Lower lobe of right lung (tissue), 2 donors: ENCODE measurements at regions not wholly inside any gene's neighbourhood (a gene's known extent, or its start where the extent isn't known, plus 50 kb on each side); places are given as distances from the start of the nearest gene placed in this dataset.
"Not testable (repeated sequence)": the region's sequence is repeated elsewhere in the genome, so short reads cannot be mapped to it uniquely, and the experiment has no call there.

Experiments
- ATAC-seq, 2 donors: fragments of 200-7000 bp; cut with Tn5 transposase; one replicate each; pipeline ENCODE4 v1.9.1; 2020 to 2022; ENCODE audit warnings: mild to moderate bottlenecking in 2 of 2, moderate library complexity in 2 of 2
- DNase-seq: peaks from one replicate; pipeline ENCODE4 v3.0.0-alpha.2; 2020
- H3K27ac ChIP-seq: fragments of 200-600 bp; one replicate; pipeline ENCODE4 v1.8.0; 2022
- H3K27me3 ChIP-seq: fragments of 200-600 bp; one replicate; pipeline ENCODE4 v1.8.0; 2022; ENCODE audit warnings: low read depth
- H3K36me3 ChIP-seq: fragments of 200-600 bp; one replicate; pipeline ENCODE4 v1.8.0; 2022; ENCODE audit warnings: mild to moderate bottlenecking
- H3K4me1 ChIP-seq: fragments of 200-600 bp; one replicate; pipeline ENCODE4 v1.8.0; 2022
- H3K4me3 ChIP-seq: fragments of 200-600 bp; one replicate; pipeline ENCODE4 v1.8.0; 2022; ENCODE audit warnings: mild to moderate bottlenecking
- H3K9me3 ChIP-seq: fragments of 200-600 bp; one replicate; pipeline ENCODE4 v1.8.0; 2022
- CTCF ChIP-seq: fragments of 200-600 bp; IDR thresholded peaks from one replicate; pipeline ENCODE4 v1.8.0; 2022; ENCODE audit warnings: antibody characterized with exemption, mild to moderate bottlenecking
- intact Hi-C: fragments of 100-400 bp; cut with DNase I; formaldehyde crosslinking; loops from one replicate; pipeline ENCODE4 v1.11.0; 2022
- donor health status: DM: no; HTN: yes; CAD: no; lungs with severe emphysema.

- intact Hi-C loops: no loop called here
- no peak for TF ChIP-seq CTCF
Measured at GRCh38 chr1:30444850-30445249, 278.5 kb downstream of the MATN1 start.

GRCh38 chr1:30444401-30444800, 279.0 kb downstream of the MATN1 start:
- no peaks in the 10 kb centered on the region for H3K27me3 ChIP-seq
- TF ChIP-seq CTCF: no peak
- H3K4me3 ChIP-seq: no peak overlapping the region
- no peaks in the 10 kb centered on the region for H3K36me3 ChIP-seq
- intact Hi-C loops: no loop called here
- H3K9me3 ChIP-seq: no peaks in the 10 kb centered on the region
- H3K27ac ChIP-seq: no peak overlapping the region
- H3K4me1 ChIP-seq: no peaks in the 10 kb centered on the region
- DNase-seq (no peak), ATAC-seq (no peak)

More at GRCh38 chr1:30444850-30445249, 278.5 kb downstream of the MATN1 start:
- Histone ChIP-seq H3K9me3 (no peaks in the 10 kb centered on the region), H3K36me3 (no peaks in the 10 kb centered on the region), H3K4me3 (no peak overlapping the region), H3K27ac (no peak overlapping the region), H3K27me3 (no peaks in the 10 kb centered on the region), H3K4me1 (no peaks in the 10 kb centered on the region)
- no peak for ATAC-seq
- DNase-seq: no peak

- intact Hi-C loops, H3K27ac ChIP-seq, H3K4me1 ChIP-seq, ATAC-seq, H3K4me3 ChIP-seq, H3K36me3 ChIP-seq, H3K9me3 ChIP-seq, H3K27me3 ChIP-seq, DNase-seq: not testable (repeated sequence)
Measured at GRCh38 chr1:30438274-30438673, 285.1 kb downstream of the MATN1 start.

GRCh38 chr1:30437059-30437576, 286.3 kb downstream of the MATN1 start:
- ATAC-seq (no peak), DNase-seq (no peak)
- H3K9me3 ChIP-seq: no peaks in the 10 kb centered on the region
- H3K27me3 ChIP-seq: peaks cover 3% of the 10 kb centered on the region
- intact Hi-C loops: no loop called here
- H3K36me3 ChIP-seq: no peaks in the 10 kb centered on the region
- TF ChIP-seq CTCF: no peak
- H3K4me1 ChIP-seq: no peaks in the 10 kb centered on the region
- H3K27ac ChIP-seq: no peak overlapping the region
- no peak overlapping the region for H3K4me3 ChIP-seq

GRCh38 chr1:30427545-30427944, 295.8 kb downstream of the MATN1 start:
- no peak for TF ChIP-seq CTCF
- Histone ChIP-seq H3K36me3 (no peaks in the 10 kb centered on the region), H3K27me3 (peaks cover 15% of the 10 kb centered on the region), H3K4me3 (no peak overlapping the region), H3K4me1 (no peaks in the 10 kb centered on the region), H3K27ac (no peak overlapping the region), H3K9me3 (no peaks in the 10 kb centered on the region)
- no peak for DNase-seq
- intact Hi-C loops: no loop called here
- ATAC-seq: no peak

DNA sequence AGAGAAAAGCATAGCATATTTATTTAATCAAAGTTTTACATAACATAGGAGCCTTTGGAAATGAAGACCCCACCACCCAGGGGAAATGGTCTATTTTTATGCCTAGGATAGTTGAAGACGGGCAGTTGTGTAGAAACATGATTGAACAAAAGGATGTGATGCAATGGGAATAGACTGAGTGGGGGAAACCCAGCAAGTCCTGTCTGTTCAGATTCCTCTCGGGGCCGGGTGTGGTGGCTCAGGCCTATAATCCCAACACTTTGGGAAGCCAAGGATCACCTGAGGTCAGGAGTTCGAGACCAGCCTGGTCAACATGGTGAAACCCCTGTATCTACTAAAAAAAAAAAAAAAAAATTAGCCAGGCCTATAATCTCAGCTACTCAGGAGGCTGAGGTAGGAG, 298.3 kb downstream of the MATN1 start:
- Histone ChIP-seq H3K9me3 (no peaks in the 10 kb centered on the region), H3K27me3 (peaks cover 9% of the 10 kb centered on the region), H3K27ac (no peak overlapping the region), H3K4me3 (no peak overlapping the region), H3K4me1 (no peaks in the 10 kb centered on the region), H3K36me3 (no peaks in the 10 kb centered on the region)
- intact Hi-C loops: no loop called here
- ATAC-seq: no peak
- no peak for DNase-seq
- no peak for TF ChIP-seq CTCF
